Panc1 (cell line): ENCODE measurements at regions not wholly inside any gene's neighbourhood (a gene's known extent, or its start where the extent isn't known, plus 50 kb on each side); places are given as distances from the start of the nearest gene placed in this dataset.

ENCODE experiments used
- ATAC-seq: fragments of 200-7000 bp; cut with Tn5 transposase; 2 replicates; pipeline ENCODE4 v1.9.1; 2020; ENCODE audit warnings: mild to moderate bottlenecking, moderate library complexity
- BruUV-seq: library from RNA; stranded (reverse); fragments of 400-500 nt; replicated peaks from 2 replicates; lab custom pipeline; 2021; lab: Mats Ljungman, UMichigan
- CTCF ChIA-PET: fragments of 300-600 bp; sonication (Branson Sonifier 250); formaldehyde crosslinking; loops from one replicate; lab custom pipeline; 2022; ENCODE audit warnings: antibody characterized with exemption; lab: Charles Lee
- POLR2A ChIA-PET: fragments of 300-600 bp; sonication (Branson Sonifier 250); formaldehyde crosslinking; loops from one replicate; lab custom pipeline; 2022; ENCODE audit warnings: antibody characterized with exemption; lab: Charles Lee
- DNase-seq: peaks from one replicate; pipeline ENCODE4 v3.0.0-alpha.2; 2010; ENCODE audit warnings: low read depth, low spot score
- H3K27ac ChIP-seq: 2 replicates; pipeline ENCODE4 v1.5.1; 2011; ENCODE audit warnings: mild to moderate bottlenecking, low read length, inconsistent platforms
- H3K27me3 ChIP-seq: fragments of 200-500 bp; sonication (Bioruptor generic); 2 replicates; pipeline ENCODE4 v1.6.0; 2014; ENCODE audit warnings: low read length, inconsistent platforms; ENCODE audit not compliant: control insufficient read depth, insufficient read depth
- H3K36me3 ChIP-seq: fragments of 200-500 bp; sonication (Bioruptor generic); 2 replicates; pipeline ENCODE4 v1.5.1; 2014; ENCODE audit warnings: inconsistent platforms, mild to moderate bottlenecking, low read length, moderate library complexity; ENCODE audit not compliant: control insufficient read depth, insufficient read depth
- H3K4me1 ChIP-seq: 2 replicates; pipeline ENCODE4 v1.5.1; 2011; ENCODE audit warnings: inconsistent platforms, mild to moderate bottlenecking, low read length, moderate library complexity; ENCODE audit not compliant: control insufficient read depth, insufficient read depth
- H3K4me3 ChIP-seq, 2 experiments: 2 replicates each; pipeline ENCODE4 v1.5.1; 2011 to 2012; ENCODE audit warnings: low read depth in 2 of 2, low read length in 2 of 2, mild to moderate bottlenecking in 2 of 2, inconsistent platforms in 1 of 2, moderate library complexity in 1 of 2
- H3K9me3 ChIP-seq: fragments of 200-500 bp; sonication (Bioruptor generic); 2 replicates; pipeline ENCODE4 v1.5.1; 2014; ENCODE audit warnings: low read depth, mild to moderate bottlenecking, inconsistent platforms, low read length, moderate library complexity; ENCODE audit not compliant: control insufficient read depth, insufficient read depth
- POLR2AphosphoS5 ChIP-seq: IDR thresholded peaks from 2 replicates; pipeline ENCODE4 v1.6.1; 2012; ENCODE audit warnings: mild to moderate bottlenecking, low read depth, low read length, moderate library complexity
- SIN3A ChIP-seq: IDR thresholded peaks from 2 replicates; pipeline ENCODE4 v1.6.1; 2012; ENCODE audit warnings: low read depth, mild to moderate bottlenecking, low read length, moderate library complexity, borderline replicate concordance; ENCODE audit not compliant: insufficient read depth
- TCF7L2 ChIP-seq: IDR thresholded peaks from 2 replicates; pipeline ENCODE4 v1.6.1; 2011; ENCODE audit warnings: mild to moderate bottlenecking, low read depth, low read length, inconsistent platforms
- in situ Hi-C: cut with HindIII; loops from 2 replicates; pipeline ENCODE4 v1.10.0; 2016; ENCODE audit warnings: low sequenced_read_pairs, low pct_unique_long_range_greater_than_20kb
- intact Hi-C: fragments of 100-400 bp; cut with micrococcal nuclease; formaldehyde crosslinking; loops from one replicate; pipeline ENCODE4 v1.10.0; 2022; ENCODE audit not compliant: unreplicated experiment
- TF ChIP-seq, protein P1 (sequence below): fragments of 450-650 bp; IDR thresholded peaks from 2 replicates; pipeline ENCODE4 v1.5.1; 2017; ENCODE audit warnings: mild to moderate bottlenecking
- TF ChIP-seq, protein P2 (sequence below), 2 experiments: IDR thresholded peaks; 2 replicates each; pipeline ENCODE4 v1.6.1; 2011 to 2012; ENCODE audit warnings: low read depth in 2 of 2, control low read depth in 1 of 2, low read length in 1 of 2, mild to moderate bottlenecking in 1 of 2, moderate library complexity in 1 of 2; ENCODE audit not compliant: insufficient read depth in 1 of 2

DNA sequence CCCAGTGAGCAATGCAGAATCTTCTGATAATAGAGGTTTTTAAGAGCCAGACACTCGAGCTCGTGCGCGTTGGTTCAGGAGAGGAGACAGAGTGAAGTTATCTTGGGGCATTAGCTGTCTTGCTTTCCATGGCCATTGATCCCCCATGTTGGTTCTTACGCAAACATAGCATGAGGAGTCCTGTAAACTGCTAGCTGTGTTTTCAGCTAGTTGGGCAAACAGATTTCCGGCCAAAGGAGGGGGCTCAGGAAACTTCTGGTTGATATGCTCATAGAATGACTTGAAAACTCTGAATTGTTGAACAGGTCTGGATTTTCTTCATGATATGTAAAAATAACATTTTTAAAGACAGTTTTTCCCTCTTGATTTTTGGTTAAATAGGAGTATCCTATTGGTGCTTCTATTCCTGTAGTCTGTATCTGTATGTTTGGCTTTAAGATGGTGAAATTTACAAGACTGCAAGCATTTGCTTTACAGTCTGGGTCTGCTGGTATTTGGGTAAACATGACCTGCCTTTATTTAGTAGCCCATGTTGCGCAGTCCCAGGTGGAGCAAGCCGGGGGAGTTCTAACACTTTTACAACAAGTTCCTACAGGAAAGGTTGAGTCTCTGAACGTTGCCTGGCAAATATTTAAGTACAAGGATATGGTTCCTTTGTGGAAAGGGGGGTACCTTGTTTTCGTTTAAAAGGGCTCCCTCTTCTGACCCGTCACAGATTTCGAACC lies 218.4 kb upstream of the KCND2 start:
- ATAC-seq = no peak
- DNase-seq = no peak
- ChIA-PET POLR2A (no interaction called here), CTCF (no interaction called here)
- no peak for TF ChIP-seq SIN3A
- TF ChIP-seq TCF7L2 = no peak
- no peak for TF ChIP-seq POLR2AphosphoS5
- TF ChIP-seq, protein P1, sequence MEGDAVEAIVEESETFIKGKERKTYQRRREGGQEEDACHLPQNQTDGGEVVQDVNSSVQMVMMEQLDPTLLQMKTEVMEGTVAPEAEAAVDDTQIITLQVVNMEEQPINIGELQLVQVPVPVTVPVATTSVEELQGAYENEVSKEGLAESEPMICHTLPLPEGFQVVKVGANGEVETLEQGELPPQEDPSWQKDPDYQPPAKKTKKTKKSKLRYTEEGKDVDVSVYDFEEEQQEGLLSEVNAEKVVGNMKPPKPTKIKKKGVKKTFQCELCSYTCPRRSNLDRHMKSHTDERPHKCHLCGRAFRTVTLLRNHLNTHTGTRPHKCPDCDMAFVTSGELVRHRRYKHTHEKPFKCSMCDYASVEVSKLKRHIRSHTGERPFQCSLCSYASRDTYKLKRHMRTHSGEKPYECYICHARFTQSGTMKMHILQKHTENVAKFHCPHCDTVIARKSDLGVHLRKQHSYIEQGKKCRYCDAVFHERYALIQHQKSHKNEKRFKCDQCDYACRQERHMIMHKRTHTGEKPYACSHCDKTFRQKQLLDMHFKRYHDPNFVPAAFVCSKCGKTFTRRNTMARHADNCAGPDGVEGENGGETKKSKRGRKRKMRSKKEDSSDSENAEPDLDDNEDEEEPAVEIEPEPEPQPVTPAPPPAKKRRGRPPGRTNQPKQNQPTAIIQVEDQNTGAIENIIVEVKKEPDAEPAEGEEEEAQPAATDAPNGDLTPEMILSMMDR = no peak
- TF ChIP-seq, protein P2, sequence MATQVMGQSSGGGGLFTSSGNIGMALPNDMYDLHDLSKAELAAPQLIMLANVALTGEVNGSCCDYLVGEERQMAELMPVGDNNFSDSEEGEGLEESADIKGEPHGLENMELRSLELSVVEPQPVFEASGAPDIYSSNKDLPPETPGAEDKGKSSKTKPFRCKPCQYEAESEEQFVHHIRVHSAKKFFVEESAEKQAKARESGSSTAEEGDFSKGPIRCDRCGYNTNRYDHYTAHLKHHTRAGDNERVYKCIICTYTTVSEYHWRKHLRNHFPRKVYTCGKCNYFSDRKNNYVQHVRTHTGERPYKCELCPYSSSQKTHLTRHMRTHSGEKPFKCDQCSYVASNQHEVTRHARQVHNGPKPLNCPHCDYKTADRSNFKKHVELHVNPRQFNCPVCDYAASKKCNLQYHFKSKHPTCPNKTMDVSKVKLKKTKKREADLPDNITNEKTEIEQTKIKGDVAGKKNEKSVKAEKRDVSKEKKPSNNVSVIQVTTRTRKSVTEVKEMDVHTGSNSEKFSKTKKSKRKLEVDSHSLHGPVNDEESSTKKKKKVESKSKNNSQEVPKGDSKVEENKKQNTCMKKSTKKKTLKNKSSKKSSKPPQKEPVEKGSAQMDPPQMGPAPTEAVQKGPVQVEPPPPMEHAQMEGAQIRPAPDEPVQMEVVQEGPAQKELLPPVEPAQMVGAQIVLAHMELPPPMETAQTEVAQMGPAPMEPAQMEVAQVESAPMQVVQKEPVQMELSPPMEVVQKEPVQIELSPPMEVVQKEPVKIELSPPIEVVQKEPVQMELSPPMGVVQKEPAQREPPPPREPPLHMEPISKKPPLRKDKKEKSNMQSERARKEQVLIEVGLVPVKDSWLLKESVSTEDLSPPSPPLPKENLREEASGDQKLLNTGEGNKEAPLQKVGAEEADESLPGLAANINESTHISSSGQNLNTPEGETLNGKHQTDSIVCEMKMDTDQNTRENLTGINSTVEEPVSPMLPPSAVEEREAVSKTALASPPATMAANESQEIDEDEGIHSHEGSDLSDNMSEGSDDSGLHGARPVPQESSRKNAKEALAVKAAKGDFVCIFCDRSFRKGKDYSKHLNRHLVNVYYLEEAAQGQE (IDR thresholded peaks at IDR 0.05; ENCODE audit: insufficient read depth in 1 of 2, low read depth in 2 of 2, low read length in 1 of 2) = no peak
- no peak overlapping the region for H3K27ac ChIP-seq
- no peaks in the 10 kb centered on the region for H3K27me3 ChIP-seq
- in situ Hi-C loops = no loop called here
- no peaks in the 10 kb centered on the region for H3K9me3 ChIP-seq
- no TSS peak for BruUV-seq
- intact Hi-C loops = no loop called here
- no peak overlapping the region for H3K4me3 ChIP-seq
- H3K4me1 ChIP-seq = no peaks in the 10 kb centered on the region
- no peaks in the 10 kb centered on the region for H3K36me3 ChIP-seq

DNA sequence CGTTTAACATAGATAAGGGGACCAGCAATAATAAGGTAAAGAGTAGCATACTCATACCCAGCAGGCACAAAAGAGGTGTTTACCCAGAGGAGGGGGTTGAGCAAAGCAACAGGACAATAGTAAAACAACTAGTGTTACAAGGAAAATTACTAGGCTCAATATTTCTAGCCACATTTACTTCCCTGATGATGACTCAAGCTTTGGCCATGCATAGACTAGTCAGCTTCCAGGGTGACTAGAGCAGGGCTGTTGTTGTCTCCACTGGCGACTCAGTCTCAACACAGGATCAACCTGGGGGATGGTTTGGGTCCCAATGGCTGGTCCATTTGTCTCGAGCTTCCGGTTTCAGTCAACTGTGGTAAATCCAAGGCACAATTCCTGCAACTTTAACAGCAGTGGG lies 217.7 kb upstream of the KCND2 start:
- TF ChIP-seq TCF7L2 = no peak
- TF ChIP-seq, protein P2 (IDR thresholded peaks at IDR 0.05; ENCODE audit: insufficient read depth in 1 of 2, low read depth in 2 of 2, low read length in 1 of 2) = no peak
- TF ChIP-seq SIN3A = no peak
- TF ChIP-seq, protein P1 = no peak
- TF ChIP-seq POLR2AphosphoS5 = no peak
- Histone ChIP-seq H3K9me3 (no peaks in the 10 kb centered on the region), H3K4me3 (no peak overlapping the region), H3K4me1 (no peaks in the 10 kb centered on the region), H3K36me3 (no peaks in the 10 kb centered on the region), H3K27ac (no peak overlapping the region), H3K27me3 (no peaks in the 10 kb centered on the region)
- POLR2A ChIA-PET = no interaction called here
- in situ Hi-C loops (no loop called here), intact Hi-C loops (no loop called here)
- ATAC-seq (no peak), DNase-seq (no peak)
- CTCF ChIA-PET = no interaction called here
- no TSS peak for BruUV-seq
